ENCODE measurements at regions not wholly inside any gene's neighbourhood (a gene's known extent, or its start where the extent isn't known, plus 50 kb on each side); places are given as distances from the start of the nearest gene placed in this dataset.
A peak's percentile ranks its signal among the peaks of the same experiment; 100 is the strongest.

DNA sequence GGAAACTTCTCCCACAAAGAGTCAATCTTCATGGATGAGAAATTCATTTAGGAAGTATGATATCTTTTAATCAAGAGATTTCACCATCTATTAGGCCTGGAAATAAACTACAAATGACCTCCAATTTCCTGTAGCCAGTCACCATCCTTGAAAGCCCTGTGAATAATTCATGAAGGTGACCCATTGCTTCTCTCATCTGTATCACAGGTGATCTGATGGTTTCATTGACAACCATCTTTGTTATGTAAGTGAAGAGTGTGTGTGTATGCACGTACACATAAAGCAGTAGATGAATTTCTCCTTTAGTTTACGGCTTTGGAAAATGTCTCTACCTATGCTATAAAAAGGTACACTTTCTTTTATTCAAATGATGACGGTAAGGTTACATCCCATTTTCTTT is 644.1 kb upstream of the KLF4 start:
- 63 to 65% methylated on average over 3 of the region's 3 CpGs for WGBS, 2 donors
- Histone ChIP-seq H3K9me3 (no peaks in the 10 kb centered on the region), H3K4me1 (no peaks in the 10 kb centered on the region), H3K27me3 (no peaks in the 10 kb centered on the region), H3K27ac (no peak overlapping the region), H3K4me3 (no peak overlapping the region), H3K36me3 (no peaks in the 10 kb centered on the region)
- no peak for DNase-seq
- TF ChIP-seq POLR2A (IDR thresholded peaks at IDR 0.05) = no peak
- TF ChIP-seq, protein P1, sequence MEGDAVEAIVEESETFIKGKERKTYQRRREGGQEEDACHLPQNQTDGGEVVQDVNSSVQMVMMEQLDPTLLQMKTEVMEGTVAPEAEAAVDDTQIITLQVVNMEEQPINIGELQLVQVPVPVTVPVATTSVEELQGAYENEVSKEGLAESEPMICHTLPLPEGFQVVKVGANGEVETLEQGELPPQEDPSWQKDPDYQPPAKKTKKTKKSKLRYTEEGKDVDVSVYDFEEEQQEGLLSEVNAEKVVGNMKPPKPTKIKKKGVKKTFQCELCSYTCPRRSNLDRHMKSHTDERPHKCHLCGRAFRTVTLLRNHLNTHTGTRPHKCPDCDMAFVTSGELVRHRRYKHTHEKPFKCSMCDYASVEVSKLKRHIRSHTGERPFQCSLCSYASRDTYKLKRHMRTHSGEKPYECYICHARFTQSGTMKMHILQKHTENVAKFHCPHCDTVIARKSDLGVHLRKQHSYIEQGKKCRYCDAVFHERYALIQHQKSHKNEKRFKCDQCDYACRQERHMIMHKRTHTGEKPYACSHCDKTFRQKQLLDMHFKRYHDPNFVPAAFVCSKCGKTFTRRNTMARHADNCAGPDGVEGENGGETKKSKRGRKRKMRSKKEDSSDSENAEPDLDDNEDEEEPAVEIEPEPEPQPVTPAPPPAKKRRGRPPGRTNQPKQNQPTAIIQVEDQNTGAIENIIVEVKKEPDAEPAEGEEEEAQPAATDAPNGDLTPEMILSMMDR (IDR thresholded peaks at IDR 0.05) = no peak
- ATAC-seq (ENCODE audit: low FRiP score in 2 of 2) = no peak

DNA sequence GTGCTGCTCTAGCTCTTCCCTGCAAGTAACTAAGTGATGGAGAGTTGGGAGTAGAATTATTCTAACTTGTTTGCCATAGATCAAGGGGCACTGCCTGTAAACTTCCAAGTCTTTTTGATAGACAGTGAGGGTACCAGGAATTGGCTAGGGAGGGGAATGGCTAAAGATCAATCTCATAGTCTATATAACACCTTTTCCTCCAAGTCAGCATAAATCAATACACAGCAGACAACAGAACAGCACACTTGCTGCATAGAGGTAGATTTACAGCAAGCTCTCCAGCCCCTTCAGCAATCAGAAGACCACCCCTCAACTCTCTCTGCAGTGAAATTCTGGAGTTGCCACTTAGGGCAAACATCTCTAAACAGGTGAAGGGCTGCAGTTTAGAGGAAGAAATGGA is 643.5 kb upstream of the KLF4 start:
- no peak overlapping the region for H3K27ac ChIP-seq
- H3K4me1 ChIP-seq = no peaks in the 10 kb centered on the region
- H3K36me3 ChIP-seq = no peaks in the 10 kb centered on the region
- H3K4me3 ChIP-seq = no peak overlapping the region
- H3K9me3 ChIP-seq = no peaks in the 10 kb centered on the region
- no peaks in the 10 kb centered on the region for H3K27me3 ChIP-seq
- TF ChIP-seq POLR2A (IDR thresholded peaks at IDR 0.05) = no peak
- no peak for TF ChIP-seq POLR2AphosphoS5 (IDR thresholded peaks at IDR 0.05)
- TF ChIP-seq EP300 (IDR thresholded peaks at IDR 0.05) = no peak
- TF ChIP-seq, protein P1 (IDR thresholded peaks at IDR 0.05) = no peak
- ATAC-seq (ENCODE audit: low FRiP score in 2 of 2) = no peak
- DNase-seq = no peak

DNA sequence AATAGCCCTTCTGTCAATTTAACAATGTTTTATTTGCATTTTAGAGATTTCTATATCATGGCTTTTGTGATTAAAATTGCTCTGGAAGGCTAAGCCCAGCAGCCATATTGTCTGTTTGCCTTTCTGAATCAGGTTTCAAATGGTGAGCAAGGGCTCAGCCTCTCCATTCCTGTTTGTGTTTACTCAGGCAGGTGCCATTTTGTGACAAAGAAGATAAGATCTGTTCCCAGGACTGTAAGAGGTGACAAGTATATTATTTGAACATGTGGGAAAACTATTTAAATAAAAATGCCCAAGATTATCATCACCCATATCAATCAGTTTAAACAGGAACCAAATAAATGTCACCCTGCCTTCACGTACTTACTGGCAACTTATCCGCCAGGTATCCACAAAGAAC is 641.3 kb upstream of the KLF4 start:
- Histone ChIP-seq H3K4me3 (no peak overlapping the region), H3K27ac (no peak overlapping the region), H3K4me1 (no peaks in the 10 kb centered on the region), H3K9me3 (no peaks in the 10 kb centered on the region), H3K36me3 (no peaks in the 10 kb centered on the region), H3K27me3 (no peaks in the 10 kb centered on the region)
- WGBS, 2 donors = 89 to 98% methylated on average over 2 of the region's 2 CpGs
- TF ChIP-seq POLR2AphosphoS5 (IDR thresholded peaks at IDR 0.05) (no peak), EP300 (IDR thresholded peaks at IDR 0.05) (no peak), POLR2A (IDR thresholded peaks at IDR 0.05) (no peak)
- TF ChIP-seq, protein P1 (IDR thresholded peaks at IDR 0.05) = no peak
- ATAC-seq (ENCODE audit: low FRiP score in 2 of 2) (no peak), DNase-seq (no peak)

DNA sequence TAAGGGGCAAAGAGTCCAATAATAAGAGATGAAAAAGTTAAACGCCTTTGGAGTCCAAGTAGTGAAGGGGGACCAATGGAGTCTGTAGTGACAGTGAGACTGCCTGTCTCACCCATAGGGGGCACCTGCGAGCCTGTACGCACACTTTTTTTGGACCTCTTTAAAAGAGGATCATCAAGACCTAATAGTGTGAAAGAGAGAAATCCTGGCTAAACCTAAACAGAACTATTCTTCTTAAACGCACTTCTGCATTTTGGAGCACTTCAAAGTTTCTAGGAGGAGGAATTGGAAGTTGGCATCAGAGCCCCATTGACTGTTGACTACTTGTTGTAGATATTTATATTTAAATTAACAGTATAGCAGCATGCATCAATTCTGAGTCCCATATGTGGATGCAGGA is 636.1 kb upstream of the KLF4 start:
- H3K36me3 ChIP-seq = no peaks in the 10 kb centered on the region
- TF ChIP-seq, protein P1 (IDR thresholded peaks at IDR 0.05) = no peak
- TF ChIP-seq POLR2A (IDR thresholded peaks at IDR 0.05) (no peak), EP300 (IDR thresholded peaks at IDR 0.05) (no peak), POLR2AphosphoS5 (IDR thresholded peaks at IDR 0.05) (no peak)
- no peaks in the 10 kb centered on the region for H3K27me3 ChIP-seq
- no peak overlapping the region for H3K4me3 ChIP-seq
- no peaks in the 10 kb centered on the region for H3K4me1 ChIP-seq
- DNase-seq (no peak), ATAC-seq (ENCODE audit: low FRiP score in 2 of 2) (no peak)
- H3K9me3 ChIP-seq = no peaks in the 10 kb centered on the region
- whole genome bisulfite sequencing, 2 donors = 80 to 93% methylated on average over 4 of the region's 4 CpGs
- H3K27ac ChIP-seq = no peak overlapping the region

DNA sequence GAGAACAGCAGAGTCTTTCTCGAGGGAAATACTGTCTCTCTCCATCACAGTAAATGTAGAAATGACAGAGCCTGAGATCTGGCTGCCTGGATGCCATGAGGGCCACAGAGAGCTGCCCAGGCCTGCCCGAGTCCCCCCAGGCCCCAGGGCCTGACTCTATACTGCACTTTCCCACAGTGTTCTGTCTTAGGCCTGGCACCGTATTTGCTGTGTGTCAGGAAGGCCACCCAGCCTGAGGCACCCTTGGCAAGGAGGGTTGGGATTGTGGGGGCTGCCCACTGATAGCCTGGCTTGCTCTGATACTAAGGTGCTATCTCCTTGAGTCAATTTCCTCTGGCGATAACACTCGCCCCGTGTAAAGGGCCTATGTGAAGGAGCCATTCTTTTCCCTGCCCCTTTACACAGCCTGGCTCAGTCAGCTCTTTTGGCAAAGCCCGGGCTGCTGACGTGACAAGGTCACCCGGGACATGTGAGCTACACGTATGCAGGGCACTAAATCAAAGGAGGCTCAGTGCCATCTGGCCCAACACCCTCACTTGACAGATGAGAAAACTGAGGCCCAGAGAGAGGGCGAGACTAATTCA is 630.1 kb upstream of the KLF4 start:
- no peaks in the 10 kb centered on the region for H3K4me1 ChIP-seq
- 86 to 92% methylated on average over 3 to 11 of the region's 11 CpGs for WGBS, 2 donors
- TF ChIP-seq POLR2A (IDR thresholded peaks at IDR 0.05) (no peak), POLR2AphosphoS5 (IDR thresholded peaks at IDR 0.05) (no peak), EP300 (IDR thresholded peaks at IDR 0.05) (no peak)
- TF ChIP-seq, protein P1 (IDR thresholded peaks at IDR 0.05) = no peak
- ATAC-seq (ENCODE audit: low FRiP score in 2 of 2) = no peak
- no peaks in the 10 kb centered on the region for H3K36me3 ChIP-seq
- peak in 1 of 2 donors; percentile 13 for DNase-seq
- no peaks in the 10 kb centered on the region for H3K27me3 ChIP-seq
- H3K4me3 ChIP-seq = no peak overlapping the region
- H3K9me3 ChIP-seq = no peaks in the 10 kb centered on the region
- H3K27ac ChIP-seq = no peak overlapping the region
